ENCODE measurements at regions not wholly inside any gene's neighbourhood (a gene's known extent, or its start where the extent isn't known, plus 50 kb on each side); places are given as distances from the start of the nearest gene placed in this dataset.
A peak's percentile ranks its signal among the peaks of the same experiment; 100 is the strongest.

DNA sequence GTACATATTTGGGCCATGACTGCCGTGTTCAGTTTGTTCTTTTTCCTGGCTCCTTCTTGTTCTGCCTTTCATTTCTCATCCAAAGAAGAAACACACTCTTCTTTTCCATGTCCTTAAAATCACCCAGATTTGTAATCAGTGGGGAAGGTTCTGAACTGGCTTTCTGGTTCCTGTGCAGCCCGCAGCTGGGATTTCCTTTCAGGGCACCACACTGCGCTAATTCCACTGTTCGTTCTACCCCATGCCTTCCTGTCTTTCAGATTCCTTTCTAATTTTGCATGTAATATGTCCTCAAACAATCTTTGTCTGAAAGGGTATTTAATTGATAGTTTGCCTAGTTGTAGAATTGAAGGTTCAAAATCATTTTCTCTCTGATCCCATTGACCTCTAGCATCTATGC lies 94.1 kb downstream of the HS1BP3 start:
- ChIA-PET CTCF (ENCODE audit: partially characterized antibody) (interaction anchor here (0.8 to 2.6 kb wide), 6 partner anchors 13 to 178 kb away, joined by 3 to 8 read pairs (median 4); no protein-coding TSS in a partner anchor), POLR2A (ENCODE audit: partially characterized antibody) (interaction anchor here (4.9 kb wide), 1 partner anchor 109 kb away, joined by 20 read pairs; the partner anchor contains the start of gene RHOB)
- no peak for DNase-seq (ENCODE audit: low read depth in 1 of 2, low spot score in 2 of 2)
- H3K56ac ChIP-seq (replicated peaks; ENCODE audit: insufficient read length, low read depth, low read length), result no peak overlapping the region
- FAIRE-seq, result no peak
- H3K79me2 ChIP-seq (ENCODE audit: control insufficient read depth in 1 of 2, insufficient read depth in 2 of 2, low read length in 2 of 2), result no peaks in the 10 kb centered on the region
- WGBS, 2 experiments (ENCODE audit: extremely low coverage in 1 of 2, insufficient coverage in 1 of 2, insufficient read length in 1 of 2, insufficient replicate concordance in 2 of 2, low coverage in 1 of 2, low lambda C conversion rate in 2 of 2, missing lambda C conversion rate in 1 of 2), result 76% methylated on average over 4 of the region's 4 CpGs; no CpG with 5 or more reads in 1 of the 2 experiments
- no peak overlapping the region for H3K14ac ChIP-seq (ENCODE audit: insufficient read length)
- H2AK5ac ChIP-seq (ENCODE audit: low read depth, low read length), result no peak overlapping the region
- H3K79me1 ChIP-seq (ENCODE audit: low read depth, low read length), result no peaks in the 10 kb centered on the region
- no peaks in the 10 kb centered on the region for H3K36me3 ChIP-seq (ENCODE audit: control insufficient read depth in 2 of 4, insufficient read depth in 4 of 4, low read length in 3 of 4)
- no peak overlapping the region for H2BK120ac ChIP-seq (replicated peaks; ENCODE audit: low read depth, low read length)
- H3K4me1 ChIP-seq (replicated peaks in 1 of 4; ENCODE audit: control insufficient read depth in 3 of 4, insufficient read depth in 4 of 4, low read length in 3 of 4), result peaks cover 5 to 16% (median 11%) of the 10 kb centered on the region in 4 experiments; a peak in 6 of 7 replicates
- no peak overlapping the region for H3K27ac ChIP-seq (ENCODE audit: low read depth, low read length)
- no peak overlapping the region for H2BK20ac ChIP-seq (ENCODE audit: low read length)
- peak overlapping the region; percentile 60; the same call in 1 of the 2 replicates for H2BK5ac ChIP-seq (ENCODE audit: low read depth, low read length)
- H3K23ac ChIP-seq (ENCODE audit: insufficient read length), result no peak overlapping the region
- H4K91ac ChIP-seq (replicated peaks; ENCODE audit: insufficient read length, low read length), result no peak overlapping the region
- no peak overlapping the region; the same call in 1 of the 2 replicates for H3K18ac ChIP-seq (ENCODE audit: extremely low read depth, low read length)
- no peak overlapping the region for H2BK15ac ChIP-seq (ENCODE audit: low read length)
- H2AFZ ChIP-seq (ENCODE audit: low read length), result no peak overlapping the region
- no peak overlapping the region for H3K4me2 ChIP-seq (ENCODE audit: insufficient read depth in 1 of 2, low read depth in 2 of 2, low read length in 2 of 2)
- no peak overlapping the region for H4K5ac ChIP-seq (ENCODE audit: insufficient read length, low read depth, low read length)
- H3K4me3 ChIP-seq (ENCODE audit: extremely low read depth in 1 of 4, insufficient read depth in 2 of 4, low read depth in 3 of 4, low read length in 4 of 4), result no peak overlapping the region; a peak in 1 of 8 replicates
- H3K23me2 ChIP-seq (ENCODE audit: low read depth, low read length), result peaks cover 4% of the 10 kb centered on the region; the same call in 1 of the 2 replicates
- H3K9ac ChIP-seq (replicated peaks in 1 of 4; ENCODE audit: extremely low read depth in 1 of 4, low read depth in 3 of 4, low read length in 3 of 4), result no peak overlapping the region
- H3K27me3 ChIP-seq (replicated peaks in 1 of 4; ENCODE audit: control insufficient read depth in 3 of 4, extremely low read depth in 1 of 4, insufficient read depth in 3 of 4, low read length in 3 of 4), result no peaks in the 10 kb centered on the region
- H2BK12ac ChIP-seq (ENCODE audit: low read depth, low read length), result no peak overlapping the region
- H3K4ac ChIP-seq (replicated peaks; ENCODE audit: insufficient read length, low read depth, low read length), result no peak overlapping the region
- no peaks in the 10 kb centered on the region for H4K20me1 ChIP-seq (replicated peaks in 1 of 2; ENCODE audit: control insufficient read depth in 1 of 2, insufficient read depth in 2 of 2, low read length in 2 of 2)
- no peaks in the 10 kb centered on the region for H3K9me3 ChIP-seq (ENCODE audit: insufficient read depth in 2 of 2, low read depth in 1 of 2, low read length in 1 of 2)
- H4K8ac ChIP-seq (ENCODE audit: extremely low read depth, insufficient read depth, low read length), result no peak overlapping the region
- no peak for TF ChIP-seq BRCA1 (IDR thresholded peaks at IDR 0.05; ENCODE audit: low read depth, low read length)
- TF ChIP-seq SP4 (IDR thresholded peaks at IDR 0.05; ENCODE audit: low read length), result no peak
- TF ChIP-seq CBX8 (IDR thresholded peaks at IDR 0.05; ENCODE audit: borderline replicate concordance, low read depth, low read length), result no peak
- no peak for TF ChIP-seq TCF12 (IDR thresholded peaks at IDR 0.05; ENCODE audit: low read depth, low read length)
- no peak for TF ChIP-seq GTF2F1 (IDR thresholded peaks at IDR 0.05; ENCODE audit: borderline replicate concordance, low read depth, low read length)
- TF ChIP-seq TAF7 (optimal IDR thresholded peaks at IDR 0.05; ENCODE audit: borderline replicate concordance, low read depth, low read length), result no peak
- no peak for TF ChIP-seq ASH2L (IDR thresholded peaks at IDR 0.05; ENCODE audit: low read length)
- no peak for TF ChIP-seq RFX5 (IDR thresholded peaks at IDR 0.05; ENCODE audit: borderline replicate concordance, low read depth, low read length)
